B cell (primary cell): ENCODE measurements at regions not wholly inside any gene's neighbourhood (a gene's known extent, or its start where the extent isn't known, plus 50 kb on each side); places are given as distances from the start of the nearest gene placed in this dataset.

Source experiments
- ATAC-seq: fragments of 200-7000 bp; cut with Tn5 transposase; one replicate; pipeline ENCODE4 v1.10.0; 2021; ENCODE audit warnings: low read depth, mild to moderate bottlenecking, moderate number of reproducible peaks, moderate library complexity
- CTCF ChIA-PET: fragments of 350-600 bp; sonication (Branson Sonifier 250); formaldehyde crosslinking; loops from one replicate; lab custom pipeline; 2021; ENCODE audit warnings: antibody characterized with exemption, inconsistent platforms; lab: Charles Lee
- POLR2A ChIA-PET: fragments of 350-600 bp; sonication (Branson Sonifier 250); formaldehyde crosslinking; loops from one replicate; lab custom pipeline; 2021; ENCODE audit warnings: antibody characterized with exemption; lab: Charles Lee
- DNase-seq: peaks from one replicate; pipeline ENCODE4 v3.0.0; 2013
- H2AFZ ChIP-seq: 2 replicates; pipeline ENCODE4 v1.6.1; 2012; ENCODE audit warnings: mild to moderate bottlenecking, low read depth, low read length; ENCODE audit not compliant: insufficient read depth, poor library complexity, severe bottlenecking
- H3K27ac ChIP-seq, 2 donors: 1 replicate in 1 of 2; 2 replicates in 1 of 2; pipeline ENCODE4 v1.5.1; 2012 to 2013; ENCODE audit warnings: low read length in 2 of 2, mild to moderate bottlenecking in 2 of 2, moderate library complexity in 1 of 2
- H3K27me3 ChIP-seq, 4 experiments: fragments of 200-600 bp in 1 of 4; sonication (generic) in 1 of 4; replicated peaks in 1 of 4; 1 replicate in 2 of 4; 2 replicates in 2 of 4; pipeline versions ENCODE4 v1.6.1 to v1.7.0; 2013 to 2016; ENCODE audit warnings: low read length in 3 of 4, mild to moderate bottlenecking in 2 of 4, mixed read lengths in 1 of 4, moderate library complexity in 1 of 4; ENCODE audit not compliant: insufficient read depth in 4 of 4, control insufficient read depth in 3 of 4; ENCODE audit errors: control extremely low read depth in 1 of 4
- H3K36me3 ChIP-seq, 2 experiments: replicated peaks in 1 of 2; 1 replicate in 1 of 2; 2 replicates in 1 of 2; pipeline versions ENCODE4 v1.6.1 to v1.7.1; 2013; ENCODE audit warnings: low read length in 1 of 2; ENCODE audit not compliant: insufficient read depth in 2 of 2, control insufficient read depth in 1 of 2; ENCODE audit errors: control extremely low read depth in 1 of 2, extremely low read depth in 1 of 2
- H3K4me1 ChIP-seq, 2 donors: fragments of 200-600 bp in 1 of 2; sonication (generic) in 1 of 2; 1 replicate in 1 of 2; 2 replicates in 1 of 2; pipeline versions ENCODE4 v1.5.1 to v1.6.1; 2013 to 2017; ENCODE audit warnings: low read length in 2 of 2; ENCODE audit not compliant: control insufficient read depth in 2 of 2, insufficient read depth in 2 of 2
- H3K4me2 ChIP-seq: replicated peaks from 2 replicates; pipeline ENCODE3; 2012; ENCODE audit warnings: mild to moderate bottlenecking, low read depth, low read length; ENCODE audit not compliant: poor library complexity, severe bottlenecking
- H3K4me3 ChIP-seq, 5 experiments: fragments of 200-600 bp in 1 of 5; sonication (generic) in 1 of 5; 1 replicate in 3 of 5; 2 replicates in 2 of 5; pipeline versions ENCODE4 v1.5.1 to v1.7.0; 2011 to 2016; ENCODE audit warnings: low read length in 4 of 5, mild to moderate bottlenecking in 4 of 5, low read depth in 2 of 5, control low read depth in 1 of 5, moderate library complexity in 1 of 5; ENCODE audit not compliant: insufficient read depth in 1 of 5; ENCODE audit errors: control extremely low read depth in 1 of 5, extremely low read depth in 1 of 5
- H3K79me2 ChIP-seq: fragments of 200-600 bp; sonication (generic); one replicate; pipeline ENCODE4 v1.6.0; 2016; ENCODE audit warnings: low read length; ENCODE audit not compliant: control insufficient read depth, insufficient read depth
- H3K9ac ChIP-seq: fragments of 200-600 bp; sonication (generic); 2 replicates; pipeline ENCODE4 v1.6.1; 2017; ENCODE audit warnings: mild to moderate bottlenecking, low read length, moderate library complexity
- H3K9me3 ChIP-seq, 3 donors: one replicate each; pipeline versions ENCODE4 v1.6.1 to v1.7.1; 2013; ENCODE audit warnings: low read length in 2 of 3; ENCODE audit not compliant: control insufficient read depth in 2 of 3, insufficient read depth in 1 of 3; ENCODE audit errors: control extremely low read depth in 1 of 3
- H4K20me1 ChIP-seq: 2 replicates; pipeline ENCODE4 v1.6.0; 2012; ENCODE audit warnings: mild to moderate bottlenecking, low read length; ENCODE audit not compliant: insufficient read depth, control insufficient read depth, poor library complexity, severe bottlenecking
- H3K27ac Mint-ChIP-seq: one replicate; pipeline ENCODE4 v1.8.0; 2021; ENCODE audit warnings: mixed read lengths
- H3K27me3 Mint-ChIP-seq: one replicate; pipeline ENCODE4 v1.8.0; 2021; ENCODE audit warnings: mixed read lengths
- H3K4me1 Mint-ChIP-seq: one replicate; pipeline ENCODE4 v1.8.0; 2021; ENCODE audit warnings: mixed read lengths
- H3K4me3 Mint-ChIP-seq: one replicate; pipeline ENCODE4 v1.8.0; 2021; ENCODE audit warnings: mixed read lengths
- H3K9me3 Mint-ChIP-seq: one replicate; pipeline ENCODE4 v1.8.0; 2022; ENCODE audit warnings: mixed read lengths; ENCODE audit not compliant: insufficient read depth
- EZH2 ChIP-seq: IDR thresholded peaks from 2 replicates; pipeline ENCODE4 v1.6.1; 2012; ENCODE audit warnings: borderline replicate concordance, low read depth, mild to moderate bottlenecking, moderate library complexity, low read length; ENCODE audit not compliant: insufficient read depth, poor library complexity, severe bottlenecking
- WGBS: methylation state at CpG from one replicate; pipeline ENCODE4 v1.1.5; 2013; ENCODE audit warnings: missing lambda C conversion rate; ENCODE audit not compliant: insufficient coverage; 5-methylcytosine and 5-hydroxymethylcytosine counted together
- intact Hi-C: fragments of 100-400 bp; cut with micrococcal nuclease; formaldehyde crosslinking; loops from one replicate; pipeline ENCODE4 v1.10.0; 2022
- TF ChIP-seq, protein P1 (sequence below): fragments of 200-600 bp; IDR thresholded peaks from one replicate; pipeline ENCODE4 v1.8.0; 2022; ENCODE audit warnings: antibody characterized with exemption, mild to moderate bottlenecking

- Histone ChIP-seq H4K20me1 (no peaks in the 10 kb centered on the region), H3K4me3 (no peak overlapping the region), H3K36me3 (no peaks in the 10 kb centered on the region), H3K79me2 (no peaks in the 10 kb centered on the region), H2AFZ (no peak overlapping the region), H3K9ac (no peak overlapping the region), H3K9me3 (peaks cover 0 to 8% (median 3%) of the 10 kb centered on the region in 3 donors), H3K4me2 (no peak overlapping the region), H3K27me3 (no peaks in the 10 kb centered on the region), H3K4me1 (no peaks in the 10 kb centered on the region), H3K27ac (no peak overlapping the region)
- intact Hi-C loops, result no loop called here
- H3K27me3 Mint-ChIP-seq, result no peaks in the 10 kb centered on the region
- no peak for TF ChIP-seq EZH2
- TF ChIP-seq, protein P1, sequence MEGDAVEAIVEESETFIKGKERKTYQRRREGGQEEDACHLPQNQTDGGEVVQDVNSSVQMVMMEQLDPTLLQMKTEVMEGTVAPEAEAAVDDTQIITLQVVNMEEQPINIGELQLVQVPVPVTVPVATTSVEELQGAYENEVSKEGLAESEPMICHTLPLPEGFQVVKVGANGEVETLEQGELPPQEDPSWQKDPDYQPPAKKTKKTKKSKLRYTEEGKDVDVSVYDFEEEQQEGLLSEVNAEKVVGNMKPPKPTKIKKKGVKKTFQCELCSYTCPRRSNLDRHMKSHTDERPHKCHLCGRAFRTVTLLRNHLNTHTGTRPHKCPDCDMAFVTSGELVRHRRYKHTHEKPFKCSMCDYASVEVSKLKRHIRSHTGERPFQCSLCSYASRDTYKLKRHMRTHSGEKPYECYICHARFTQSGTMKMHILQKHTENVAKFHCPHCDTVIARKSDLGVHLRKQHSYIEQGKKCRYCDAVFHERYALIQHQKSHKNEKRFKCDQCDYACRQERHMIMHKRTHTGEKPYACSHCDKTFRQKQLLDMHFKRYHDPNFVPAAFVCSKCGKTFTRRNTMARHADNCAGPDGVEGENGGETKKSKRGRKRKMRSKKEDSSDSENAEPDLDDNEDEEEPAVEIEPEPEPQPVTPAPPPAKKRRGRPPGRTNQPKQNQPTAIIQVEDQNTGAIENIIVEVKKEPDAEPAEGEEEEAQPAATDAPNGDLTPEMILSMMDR, result no peak
- POLR2A ChIA-PET, result no interaction called here
- H3K4me1 Mint-ChIP-seq, result no peaks in the 10 kb centered on the region
- 57% methylated on average over 1 of the region's 1 CpG for WGBS
- H3K27ac Mint-ChIP-seq, result no peak overlapping the region
- CTCF ChIA-PET, result no interaction called here
- H3K4me3 Mint-ChIP-seq, result no peak overlapping the region
- DNase-seq (no peak), ATAC-seq (no peak)
- peaks cover 10% of the 10 kb centered on the region for H3K9me3 Mint-ChIP-seq
Measured at GRCh38 chr12:60034147-60034546, 438.3 kb downstream of the SLC16A7 start.

GRCh38 chr12:60035835-60036234, 440.0 kb downstream of the SLC16A7 start:
- no peak overlapping the region for H3K4me2 ChIP-seq
- H3K4me1 Mint-ChIP-seq, result no peaks in the 10 kb centered on the region
- intact Hi-C loops, result no loop called here
- H3K27me3 ChIP-seq, result no peaks in the 10 kb centered on the region
- CTCF ChIA-PET, result no interaction called here
- ATAC-seq (no peak), DNase-seq (no peak)
- no peak overlapping the region for H3K27ac ChIP-seq
- H4K20me1 ChIP-seq, result no peaks in the 10 kb centered on the region
- H3K9me3 ChIP-seq, result peaks cover 0 to 8% (median 3%) of the 10 kb centered on the region in 3 donors
- POLR2A ChIA-PET, result no interaction called here
- no peaks in the 10 kb centered on the region for H3K36me3 ChIP-seq
- H3K4me1 ChIP-seq, result no peaks in the 10 kb centered on the region
- no peaks in the 10 kb centered on the region for H3K27me3 Mint-ChIP-seq
- no peak overlapping the region for H3K9ac ChIP-seq
- no peaks in the 10 kb centered on the region for H3K79me2 ChIP-seq
- H3K4me3 Mint-ChIP-seq, result no peak overlapping the region
- H2AFZ ChIP-seq, result no peak overlapping the region
- no peak overlapping the region for H3K27ac Mint-ChIP-seq
- H3K4me3 ChIP-seq, result no peak overlapping the region
- H3K9me3 Mint-ChIP-seq, result peaks cover 10% of the 10 kb centered on the region
- no peak for TF ChIP-seq EZH2
- TF ChIP-seq, protein P1, result no peak
